ENCODE measurements at regions not wholly inside any gene's neighbourhood (a gene's known extent, or its start where the extent isn't known, plus 50 kb on each side); places are given as distances from the start of the nearest gene placed in this dataset.
"Not testable (repeated sequence)": the region's sequence is repeated elsewhere in the genome, so short reads cannot be mapped to it uniquely, and the experiment has no call there.

- no peak for DNase-seq (ENCODE audit: low spot score)
- Mint-ChIP-seq H3K4me1 (ENCODE audit: unreplicated experiment) (no peaks in the 10 kb centered on the region), H3K27me3 (ENCODE audit: unreplicated experiment) (no peaks in the 10 kb centered on the region), H3K36me3 (ENCODE audit: low read depth, unreplicated experiment) (peaks cover 4% of the 10 kb centered on the region), H3K27ac (ENCODE audit: unreplicated experiment) (peak overlapping the region; percentile 40), H3K4me3 (ENCODE audit: unreplicated experiment) (no peak overlapping the region), H3K9me3 (ENCODE audit: unreplicated experiment) (peaks cover 34% of the 10 kb centered on the region)
- TF ChIP-seq, protein P1, sequence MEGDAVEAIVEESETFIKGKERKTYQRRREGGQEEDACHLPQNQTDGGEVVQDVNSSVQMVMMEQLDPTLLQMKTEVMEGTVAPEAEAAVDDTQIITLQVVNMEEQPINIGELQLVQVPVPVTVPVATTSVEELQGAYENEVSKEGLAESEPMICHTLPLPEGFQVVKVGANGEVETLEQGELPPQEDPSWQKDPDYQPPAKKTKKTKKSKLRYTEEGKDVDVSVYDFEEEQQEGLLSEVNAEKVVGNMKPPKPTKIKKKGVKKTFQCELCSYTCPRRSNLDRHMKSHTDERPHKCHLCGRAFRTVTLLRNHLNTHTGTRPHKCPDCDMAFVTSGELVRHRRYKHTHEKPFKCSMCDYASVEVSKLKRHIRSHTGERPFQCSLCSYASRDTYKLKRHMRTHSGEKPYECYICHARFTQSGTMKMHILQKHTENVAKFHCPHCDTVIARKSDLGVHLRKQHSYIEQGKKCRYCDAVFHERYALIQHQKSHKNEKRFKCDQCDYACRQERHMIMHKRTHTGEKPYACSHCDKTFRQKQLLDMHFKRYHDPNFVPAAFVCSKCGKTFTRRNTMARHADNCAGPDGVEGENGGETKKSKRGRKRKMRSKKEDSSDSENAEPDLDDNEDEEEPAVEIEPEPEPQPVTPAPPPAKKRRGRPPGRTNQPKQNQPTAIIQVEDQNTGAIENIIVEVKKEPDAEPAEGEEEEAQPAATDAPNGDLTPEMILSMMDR (IDR thresholded peaks at IDR 0.05; ENCODE audit: unreplicated experiment): no peak
Measured at GRCh38 chr7:68783684-68784083, 814.6 kb upstream of the AUTS2 start.

DNA sequence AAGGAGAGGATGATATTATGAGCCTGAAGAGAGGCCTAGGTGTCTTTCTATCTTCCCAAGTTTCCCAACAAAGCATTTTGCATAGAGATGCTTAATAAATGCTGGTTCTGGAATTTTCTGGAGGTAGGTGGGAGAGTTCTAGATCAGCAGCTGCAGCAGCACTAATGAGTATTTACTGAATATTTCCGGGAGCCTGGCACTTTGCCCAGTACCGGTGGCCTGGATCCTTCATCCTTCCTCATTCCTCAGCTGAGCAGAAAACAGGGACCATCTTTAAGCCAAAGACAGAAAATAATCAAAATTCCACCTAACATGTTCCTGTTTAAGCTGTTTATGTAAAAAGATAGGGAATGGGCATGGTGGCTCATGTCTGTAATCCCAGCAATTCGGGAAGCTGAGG, 813.2 kb upstream of the AUTS2 start:
- H3K4me1 Mint-ChIP-seq (ENCODE audit: unreplicated experiment): no peaks in the 10 kb centered on the region
- DNase-seq (ENCODE audit: low spot score): no peak

DNA sequence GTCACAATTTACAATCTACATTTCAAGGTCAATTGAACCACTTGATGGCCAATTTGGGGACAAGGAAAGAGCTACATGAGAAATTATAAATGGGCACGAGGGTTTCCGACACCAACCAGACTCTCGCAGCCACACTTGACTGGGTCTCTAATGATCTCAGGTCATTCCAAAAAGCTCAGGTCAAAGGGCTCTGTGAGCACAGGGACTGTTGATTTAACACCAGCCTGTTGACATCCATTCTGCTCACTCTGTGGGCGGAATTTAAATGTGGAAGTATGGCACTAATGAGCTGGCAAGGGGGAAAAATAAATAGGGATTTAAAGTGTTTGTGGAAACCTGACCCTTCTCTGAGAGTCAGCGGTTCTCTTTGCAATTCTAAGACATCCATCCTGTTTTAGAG, 810.7 kb upstream of the AUTS2 start:
- H3K4me3 Mint-ChIP-seq (ENCODE audit: unreplicated experiment): no peak overlapping the region
- no peaks in the 10 kb centered on the region for H3K27me3 Mint-ChIP-seq (ENCODE audit: unreplicated experiment)
- H3K9me3 Mint-ChIP-seq (ENCODE audit: unreplicated experiment): peaks cover 34% of the 10 kb centered on the region
- H3K4me1 Mint-ChIP-seq (ENCODE audit: unreplicated experiment): no peaks in the 10 kb centered on the region
- TF ChIP-seq, protein P1 (IDR thresholded peaks at IDR 0.05; ENCODE audit: unreplicated experiment): no peak
- no peak for DNase-seq (ENCODE audit: low spot score)
- no peak overlapping the region for H3K27ac Mint-ChIP-seq (ENCODE audit: unreplicated experiment)
- H3K36me3 Mint-ChIP-seq (ENCODE audit: low read depth, unreplicated experiment): peaks cover 8% of the 10 kb centered on the region

More for the DNA sequence above, 813.2 kb upstream of the AUTS2 start:
- Mint-ChIP-seq H3K27ac (ENCODE audit: unreplicated experiment) (no peak overlapping the region), H3K36me3 (ENCODE audit: low read depth, unreplicated experiment) (peaks cover 4% of the 10 kb centered on the region), H3K27me3 (ENCODE audit: unreplicated experiment) (no peaks in the 10 kb centered on the region), H3K4me3 (ENCODE audit: unreplicated experiment) (no peak overlapping the region), H3K9me3 (ENCODE audit: unreplicated experiment) (peaks cover 24% of the 10 kb centered on the region)
- TF ChIP-seq, protein P1 (IDR thresholded peaks at IDR 0.05; ENCODE audit: unreplicated experiment): no peak

- H3K27ac Mint-ChIP-seq (ENCODE audit: unreplicated experiment); DNase-seq (ENCODE audit: low spot score); H3K4me1 Mint-ChIP-seq (ENCODE audit: unreplicated experiment); H3K27me3 Mint-ChIP-seq (ENCODE audit: unreplicated experiment); H3K36me3 Mint-ChIP-seq (ENCODE audit: low read depth, unreplicated experiment); H3K4me3 Mint-ChIP-seq (ENCODE audit: unreplicated experiment): not testable (repeated sequence)
- peaks cover 32% of the 10 kb centered on the region for H3K9me3 Mint-ChIP-seq (ENCODE audit: unreplicated experiment)
Measured at GRCh38 chr7:68788529-68788928, 809.7 kb upstream of the AUTS2 start.

DNA sequence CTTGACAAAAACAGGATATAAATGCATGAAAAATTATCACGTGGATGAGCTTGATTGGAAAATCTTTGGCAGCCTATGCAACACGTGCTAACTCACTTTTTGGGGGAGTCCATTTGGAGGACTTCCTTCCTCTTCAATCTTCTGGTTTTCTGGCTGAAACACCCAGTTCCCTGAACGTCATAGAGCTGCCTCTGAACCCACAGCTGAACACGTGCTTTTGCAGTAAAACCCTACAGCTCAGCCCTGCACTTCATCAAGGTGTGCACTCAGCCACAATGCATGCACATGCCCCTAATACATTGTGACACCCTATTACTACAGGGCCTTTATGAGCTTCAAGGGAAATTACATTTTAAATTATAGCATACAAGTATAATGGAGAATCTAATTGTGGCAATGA, 808.7 kb upstream of the AUTS2 start:
- TF ChIP-seq, protein P1 (IDR thresholded peaks at IDR 0.05; ENCODE audit: unreplicated experiment): no peak
- no peak for DNase-seq (ENCODE audit: low spot score)

GRCh38 chr7:68792351-68792750, 805.9 kb upstream of the AUTS2 start:
- Mint-ChIP-seq H3K27ac (ENCODE audit: unreplicated experiment) (no peak overlapping the region), H3K4me1 (ENCODE audit: unreplicated experiment) (no peaks in the 10 kb centered on the region), H3K9me3 (ENCODE audit: unreplicated experiment) (peaks cover 36% of the 10 kb centered on the region), H3K36me3 (ENCODE audit: low read depth, unreplicated experiment) (peaks cover 10% of the 10 kb centered on the region), H3K27me3 (ENCODE audit: unreplicated experiment) (peaks cover 3% of the 10 kb centered on the region), H3K4me3 (ENCODE audit: unreplicated experiment) (no peak overlapping the region)
- TF ChIP-seq, protein P1 (IDR thresholded peaks at IDR 0.05; ENCODE audit: unreplicated experiment): no peak
- DNase-seq (ENCODE audit: low spot score): no peak

More for the DNA sequence above, 808.7 kb upstream of the AUTS2 start:
- Mint-ChIP-seq H3K27ac (ENCODE audit: unreplicated experiment) (no peak overlapping the region), H3K27me3 (ENCODE audit: unreplicated experiment) (no peaks in the 10 kb centered on the region), H3K36me3 (ENCODE audit: low read depth, unreplicated experiment) (peaks cover 10% of the 10 kb centered on the region), H3K4me1 (ENCODE audit: unreplicated experiment) (no peaks in the 10 kb centered on the region), H3K4me3 (ENCODE audit: unreplicated experiment) (no peak overlapping the region), H3K9me3 (ENCODE audit: unreplicated experiment) (peaks cover 34% of the 10 kb centered on the region)
